Suprapubic skin (tissue), 4 donors: ENCODE measurements at regions not wholly inside any gene's neighbourhood (a gene's known extent, or its start where the extent isn't known, plus 50 kb on each side); places are given as distances from the start of the nearest gene placed in this dataset.

ENCODE experiments used
- EP300 ChIP-seq: sonication (generic); formaldehyde crosslinking; IDR thresholded peaks from one replicate; pipeline ENCODE4 v1.6.1; 2017; ENCODE audit warnings: antibody characterized with exemption
- POLR2A ChIP-seq, 2 donors: fragments of 450-650 bp; IDR thresholded peaks; one replicate each; pipeline ENCODE4 v1.6.1; 2017; ENCODE audit warnings: antibody characterized with exemption in 2 of 2, mild to moderate bottlenecking in 2 of 2, moderate library complexity in 2 of 2
- POLR2AphosphoS5 ChIP-seq, 3 donors: sonication (generic); formaldehyde crosslinking; IDR thresholded peaks; one replicate each; pipeline ENCODE4 v1.6.1; 2017; ENCODE audit warnings: antibody characterized with exemption in 3 of 3
- TF ChIP-seq, protein P1 (sequence below), 2 donors: fragments of 200-600 bp in 1 of 2; fragments of 450-650 bp in 1 of 2; sonication (generic) in 1 of 2; IDR thresholded peaks; one replicate each; pipeline ENCODE4 v1.5.1; 2016 to 2019; ENCODE audit warnings: antibody characterized with exemption in 2 of 2, mild to moderate bottlenecking in 1 of 2, moderate library complexity in 1 of 2

DNA sequence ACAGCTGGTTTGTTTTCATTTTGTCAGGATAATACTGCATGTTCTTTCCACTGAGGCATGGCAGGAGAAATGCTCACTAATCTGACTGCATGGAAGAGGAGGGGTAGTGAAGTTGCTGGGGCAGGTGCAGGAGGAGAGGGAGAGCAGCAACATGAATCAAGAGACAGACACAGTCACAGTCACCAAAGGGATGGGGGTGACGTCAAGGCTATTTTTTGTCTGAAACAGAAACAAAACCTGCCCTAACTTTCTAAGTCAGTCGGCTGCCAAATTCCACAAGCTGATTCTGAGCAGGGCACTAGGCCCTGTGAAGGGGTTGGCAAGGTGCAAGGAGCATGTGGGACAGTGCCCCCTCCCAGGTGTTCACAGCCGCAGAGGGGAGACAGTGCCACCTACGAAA is 186.6 kb upstream of the NSMCE3 start:
- TF ChIP-seq, protein P1, sequence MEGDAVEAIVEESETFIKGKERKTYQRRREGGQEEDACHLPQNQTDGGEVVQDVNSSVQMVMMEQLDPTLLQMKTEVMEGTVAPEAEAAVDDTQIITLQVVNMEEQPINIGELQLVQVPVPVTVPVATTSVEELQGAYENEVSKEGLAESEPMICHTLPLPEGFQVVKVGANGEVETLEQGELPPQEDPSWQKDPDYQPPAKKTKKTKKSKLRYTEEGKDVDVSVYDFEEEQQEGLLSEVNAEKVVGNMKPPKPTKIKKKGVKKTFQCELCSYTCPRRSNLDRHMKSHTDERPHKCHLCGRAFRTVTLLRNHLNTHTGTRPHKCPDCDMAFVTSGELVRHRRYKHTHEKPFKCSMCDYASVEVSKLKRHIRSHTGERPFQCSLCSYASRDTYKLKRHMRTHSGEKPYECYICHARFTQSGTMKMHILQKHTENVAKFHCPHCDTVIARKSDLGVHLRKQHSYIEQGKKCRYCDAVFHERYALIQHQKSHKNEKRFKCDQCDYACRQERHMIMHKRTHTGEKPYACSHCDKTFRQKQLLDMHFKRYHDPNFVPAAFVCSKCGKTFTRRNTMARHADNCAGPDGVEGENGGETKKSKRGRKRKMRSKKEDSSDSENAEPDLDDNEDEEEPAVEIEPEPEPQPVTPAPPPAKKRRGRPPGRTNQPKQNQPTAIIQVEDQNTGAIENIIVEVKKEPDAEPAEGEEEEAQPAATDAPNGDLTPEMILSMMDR (IDR thresholded peaks at IDR 0.05): no peak
- TF ChIP-seq POLR2AphosphoS5 (IDR thresholded peaks at IDR 0.05): no peak
- TF ChIP-seq EP300: no peak
- no peak for TF ChIP-seq POLR2A (IDR thresholded peaks at IDR 0.05)
